ENCODE measurements at regions not wholly inside any gene's neighbourhood (a gene's known extent, or its start where the extent isn't known, plus 50 kb on each side); places are given as distances from the start of the nearest gene placed in this dataset.

GRCh38 chr4:128603081-128603480 is 206.4 kb upstream of the JADE1 start:
- WGBS, 2 experiments (ENCODE audit: insufficient coverage in 2 of 2), result no CpG with 5 or more reads among the region's 2 CpGs
- Histone ChIP-seq H3K4me1 (ENCODE audit: control insufficient read depth, insufficient read depth, low read length, poor library complexity, severe bottlenecking) (peaks cover 21% of the 10 kb centered on the region), H3K36me3 (ENCODE audit: control insufficient read depth, insufficient read depth, low read length) (no peaks in the 10 kb centered on the region), H3K9me3 (ENCODE audit: control insufficient read depth, low read length) (no peaks in the 10 kb centered on the region), H3K27ac (ENCODE audit: low read depth, low read length, severe bottlenecking) (no peak overlapping the region), H3K4me3 (ENCODE audit: extremely low read depth, insufficient read depth, low read length, poor library complexity, severe bottlenecking) (no peak overlapping the region)

GRCh38 chr4:128601991-128602695 is 207.4 kb upstream of the JADE1 start:
- no peaks in the 10 kb centered on the region for H3K36me3 ChIP-seq (ENCODE audit: control insufficient read depth, insufficient read depth, low read length)
- peaks cover 21% of the 10 kb centered on the region for H3K4me1 ChIP-seq (ENCODE audit: control insufficient read depth, insufficient read depth, low read length, poor library complexity, severe bottlenecking)
- H3K27ac ChIP-seq (ENCODE audit: low read depth, low read length, severe bottlenecking), result peak overlapping the region; percentile 60
- H3K9me3 ChIP-seq (ENCODE audit: control insufficient read depth, low read length), result no peaks in the 10 kb centered on the region
- 80 to 100% methylated on average over 1 of the region's 1 CpG for WGBS, 2 experiments (ENCODE audit: insufficient coverage in 2 of 2)
- no peak overlapping the region for H3K4me3 ChIP-seq (ENCODE audit: extremely low read depth, insufficient read depth, low read length, poor library complexity, severe bottlenecking)

DNA sequence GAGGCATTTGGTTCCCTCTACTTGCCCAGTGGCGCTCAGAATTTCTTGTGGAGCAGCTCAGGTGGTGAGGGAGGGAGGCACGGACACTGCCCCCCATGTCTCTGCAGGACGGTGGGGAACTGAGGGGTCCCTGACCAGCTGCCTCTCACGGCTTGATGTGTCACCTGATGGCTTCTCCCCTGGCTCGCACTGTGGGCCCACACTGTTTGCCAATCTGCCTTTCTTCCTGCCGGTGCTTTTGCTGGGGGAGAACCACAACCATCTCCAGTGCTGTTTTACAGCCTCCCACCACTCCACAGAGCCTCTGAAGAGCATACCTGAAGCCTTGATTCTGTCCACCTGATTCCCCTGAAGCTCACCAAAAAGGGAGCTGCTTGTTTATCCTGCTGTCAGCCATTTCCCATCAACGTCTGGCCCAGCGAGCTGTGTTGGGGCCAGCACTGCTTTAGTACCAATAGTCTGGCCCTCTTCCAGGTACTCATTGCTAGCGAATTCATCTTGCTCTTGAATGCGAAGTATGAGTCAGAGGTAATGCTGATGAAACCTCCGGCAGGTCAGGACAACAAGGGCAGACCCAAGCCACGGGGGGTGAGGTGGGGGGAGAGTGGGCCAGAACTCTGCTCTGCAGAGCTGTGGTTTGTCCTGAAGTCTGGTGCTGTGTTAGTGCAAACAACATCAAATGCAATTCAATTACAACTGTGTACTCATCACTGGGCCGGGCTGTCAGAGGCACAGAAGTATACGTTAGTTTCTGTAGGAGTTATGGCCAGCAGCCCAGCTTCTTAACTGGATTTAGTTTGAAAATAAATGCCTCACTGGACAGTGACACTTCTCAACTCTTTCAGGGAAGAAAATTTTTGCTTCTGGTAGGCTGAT is 208.3 kb upstream of the JADE1 start:
- no peaks in the 10 kb centered on the region for H3K36me3 ChIP-seq (ENCODE audit: control insufficient read depth, insufficient read depth, low read length)
- no peaks in the 10 kb centered on the region for H3K9me3 ChIP-seq (ENCODE audit: control insufficient read depth, low read length)
- peaks cover 21% of the 10 kb centered on the region for H3K4me1 ChIP-seq (ENCODE audit: control insufficient read depth, insufficient read depth, low read length, poor library complexity, severe bottlenecking)
- H3K4me3 ChIP-seq (ENCODE audit: extremely low read depth, insufficient read depth, low read length, poor library complexity, severe bottlenecking), result no peak overlapping the region
- WGBS, 2 experiments (ENCODE audit: insufficient coverage in 2 of 2), result 74 to 77% methylated on average over 9 to 12 of the region's 14 CpGs
- H3K27ac ChIP-seq (ENCODE audit: low read depth, low read length, severe bottlenecking), result peak overlapping the region; percentile 60

- 90 to 96% methylated on average over 2 to 3 of the region's 3 CpGs for WGBS, 2 experiments (ENCODE audit: insufficient coverage in 2 of 2)
- H3K27ac ChIP-seq (ENCODE audit: low read depth, low read length, severe bottlenecking), result no peak overlapping the region
- H3K36me3 ChIP-seq (ENCODE audit: control insufficient read depth, insufficient read depth, low read length), result no peaks in the 10 kb centered on the region
- peaks cover 21% of the 10 kb centered on the region for H3K4me1 ChIP-seq (ENCODE audit: control insufficient read depth, insufficient read depth, low read length, poor library complexity, severe bottlenecking)
- no peaks in the 10 kb centered on the region for H3K9me3 ChIP-seq (ENCODE audit: control insufficient read depth, low read length)
- H3K4me3 ChIP-seq (ENCODE audit: extremely low read depth, insufficient read depth, low read length, poor library complexity, severe bottlenecking), result no peak overlapping the region
These were observed 209.1 kb upstream of the JADE1 start for GRCh38 chr4:128600410-128600809.

DNA sequence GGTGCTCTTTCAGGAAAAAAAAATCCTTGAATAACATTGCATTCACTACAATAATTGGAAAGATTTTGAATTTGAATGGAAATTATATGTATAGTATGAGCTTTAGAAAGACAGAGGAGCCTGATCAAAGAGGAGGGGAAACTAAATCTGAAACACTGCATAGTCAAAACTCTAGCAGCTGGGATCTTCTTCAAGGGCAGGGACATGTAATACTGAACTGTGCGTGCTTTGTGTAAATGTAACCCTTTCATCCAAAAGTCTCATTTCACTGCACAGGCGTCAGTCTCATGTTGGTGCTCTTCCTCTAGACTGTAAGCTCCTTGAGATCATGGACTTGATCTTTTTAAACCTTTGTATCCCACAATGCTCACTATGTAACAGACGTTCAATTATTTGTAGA is 212.0 kb upstream of the JADE1 start:
- WGBS, 2 experiments (ENCODE audit: insufficient coverage in 2 of 2), result 96 to 100% methylated on average over 2 of the region's 3 CpGs
- H3K36me3 ChIP-seq (ENCODE audit: control insufficient read depth, insufficient read depth, low read length), result no peaks in the 10 kb centered on the region
- peaks cover 20% of the 10 kb centered on the region for H3K4me1 ChIP-seq (ENCODE audit: control insufficient read depth, insufficient read depth, low read length, poor library complexity, severe bottlenecking)
- peaks cover 6% of the 10 kb centered on the region for H3K9me3 ChIP-seq (ENCODE audit: control insufficient read depth, low read length)
- no peak overlapping the region for H3K4me3 ChIP-seq (ENCODE audit: extremely low read depth, insufficient read depth, low read length, poor library complexity, severe bottlenecking)
- H3K27ac ChIP-seq (ENCODE audit: low read depth, low read length, severe bottlenecking), result no peak overlapping the region

- Histone ChIP-seq H3K9me3 (ENCODE audit: control insufficient read depth, low read length) (peaks cover 6% of the 10 kb centered on the region), H3K27ac (ENCODE audit: low read depth, low read length, severe bottlenecking) (no peak overlapping the region), H3K4me3 (ENCODE audit: extremely low read depth, insufficient read depth, low read length, poor library complexity, severe bottlenecking) (no peak overlapping the region), H3K4me1 (ENCODE audit: control insufficient read depth, insufficient read depth, low read length, poor library complexity, severe bottlenecking) (peaks cover 13% of the 10 kb centered on the region), H3K36me3 (ENCODE audit: control insufficient read depth, insufficient read depth, low read length) (no peaks in the 10 kb centered on the region)
- WGBS, 2 experiments (ENCODE audit: insufficient coverage in 2 of 2), result 100% methylated on average over 1 to 2 of the region's 2 CpGs
These were observed 212.6 kb upstream of the JADE1 start for GRCh38 chr4:128596853-128597252.

DNA sequence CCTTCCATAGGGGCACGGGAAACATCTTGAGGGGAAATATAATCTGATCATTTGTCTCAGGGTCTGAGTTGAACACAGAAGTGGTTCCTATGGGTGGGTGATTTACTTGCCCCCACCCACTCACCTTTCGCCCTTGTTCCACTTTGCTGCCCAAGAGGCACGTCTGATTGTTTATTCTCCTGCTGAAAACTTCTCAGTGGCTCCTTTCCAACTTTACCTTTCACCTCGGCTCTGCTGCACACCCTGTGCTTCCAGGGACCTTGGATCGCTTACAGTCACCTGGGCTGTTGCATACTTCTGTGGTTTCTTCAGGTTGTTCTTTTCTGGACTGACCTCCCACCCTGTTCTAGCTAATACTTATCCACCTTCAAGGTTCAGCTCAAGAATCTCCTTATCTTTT is 213.4 kb upstream of the JADE1 start:
- H3K4me1 ChIP-seq (ENCODE audit: control insufficient read depth, insufficient read depth, low read length, poor library complexity, severe bottlenecking), result peaks cover 6% of the 10 kb centered on the region
- no peak overlapping the region for H3K4me3 ChIP-seq (ENCODE audit: extremely low read depth, insufficient read depth, low read length, poor library complexity, severe bottlenecking)
- no peak overlapping the region for H3K27ac ChIP-seq (ENCODE audit: low read depth, low read length, severe bottlenecking)
- 93% methylated on average over 2 to 5 of the region's 5 CpGs for WGBS, 2 experiments (ENCODE audit: insufficient coverage in 2 of 2)
- peaks cover 6% of the 10 kb centered on the region for H3K9me3 ChIP-seq (ENCODE audit: control insufficient read depth, low read length)
- H3K36me3 ChIP-seq (ENCODE audit: control insufficient read depth, insufficient read depth, low read length), result no peaks in the 10 kb centered on the region

DNA sequence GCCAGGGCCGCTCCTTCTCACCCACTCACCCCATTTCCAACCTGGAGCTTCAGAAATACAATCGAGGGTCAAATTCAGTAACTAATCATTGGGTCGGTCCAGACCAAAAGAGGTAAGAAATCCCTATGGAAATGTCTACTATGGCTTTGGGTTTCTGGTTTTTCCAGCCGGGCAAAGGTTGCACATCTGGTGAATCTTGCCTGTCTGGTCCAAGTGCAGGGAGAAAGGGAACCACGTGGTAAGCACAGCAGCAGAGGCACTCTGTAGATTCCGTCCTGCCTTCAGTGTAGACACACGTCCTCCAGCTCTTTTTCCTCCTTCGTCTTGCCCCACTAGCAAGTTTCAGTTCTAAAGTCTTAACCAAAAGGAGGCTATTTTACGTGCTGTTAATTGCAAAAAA is 218.0 kb upstream of the JADE1 start:
- WGBS, 2 experiments (ENCODE audit: insufficient coverage in 2 of 2), result 86 to 90% methylated on average over 5 to 6 of the region's 9 CpGs
- H3K36me3 ChIP-seq (ENCODE audit: control insufficient read depth, insufficient read depth, low read length), result no peaks in the 10 kb centered on the region
- H3K4me1 ChIP-seq (ENCODE audit: control insufficient read depth, insufficient read depth, low read length, poor library complexity, severe bottlenecking), result no peaks in the 10 kb centered on the region
- peaks cover 6% of the 10 kb centered on the region for H3K9me3 ChIP-seq (ENCODE audit: control insufficient read depth, low read length)
- H3K4me3 ChIP-seq (ENCODE audit: extremely low read depth, insufficient read depth, low read length, poor library complexity, severe bottlenecking), result no peak overlapping the region
- H3K27ac ChIP-seq (ENCODE audit: low read depth, low read length, severe bottlenecking), result no peak overlapping the region

DNA sequence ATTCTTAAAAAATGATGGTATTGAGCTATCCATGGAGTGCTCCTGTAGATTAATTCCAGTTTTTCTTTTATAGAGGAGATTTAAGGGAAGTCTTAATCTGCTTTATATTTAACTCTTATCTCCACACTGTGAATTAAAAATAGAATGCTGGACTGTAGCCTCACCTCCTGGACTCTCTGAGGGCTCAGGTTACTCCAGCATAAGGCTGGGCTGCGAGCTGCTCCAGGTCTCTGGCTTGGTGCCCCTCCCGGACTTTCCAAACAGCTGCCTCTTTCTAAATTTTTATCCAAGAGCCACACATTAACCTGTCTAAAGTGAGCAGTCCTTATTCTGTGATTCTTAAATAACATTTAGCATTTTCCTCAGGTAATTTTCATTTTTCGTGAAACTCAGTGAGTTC is 218.7 kb upstream of the JADE1 start:
- no peak overlapping the region for H3K27ac ChIP-seq (ENCODE audit: low read depth, low read length, severe bottlenecking)
- peaks cover 6% of the 10 kb centered on the region for H3K9me3 ChIP-seq (ENCODE audit: control insufficient read depth, low read length)
- H3K4me1 ChIP-seq (ENCODE audit: control insufficient read depth, insufficient read depth, low read length, poor library complexity, severe bottlenecking), result no peaks in the 10 kb centered on the region
- no peaks in the 10 kb centered on the region for H3K36me3 ChIP-seq (ENCODE audit: control insufficient read depth, insufficient read depth, low read length)
- 83 to 95% methylated on average over 2 to 3 of the region's 3 CpGs for WGBS, 2 experiments (ENCODE audit: insufficient coverage in 2 of 2)
- H3K4me3 ChIP-seq (ENCODE audit: extremely low read depth, insufficient read depth, low read length, poor library complexity, severe bottlenecking), result no peak overlapping the region

DNA sequence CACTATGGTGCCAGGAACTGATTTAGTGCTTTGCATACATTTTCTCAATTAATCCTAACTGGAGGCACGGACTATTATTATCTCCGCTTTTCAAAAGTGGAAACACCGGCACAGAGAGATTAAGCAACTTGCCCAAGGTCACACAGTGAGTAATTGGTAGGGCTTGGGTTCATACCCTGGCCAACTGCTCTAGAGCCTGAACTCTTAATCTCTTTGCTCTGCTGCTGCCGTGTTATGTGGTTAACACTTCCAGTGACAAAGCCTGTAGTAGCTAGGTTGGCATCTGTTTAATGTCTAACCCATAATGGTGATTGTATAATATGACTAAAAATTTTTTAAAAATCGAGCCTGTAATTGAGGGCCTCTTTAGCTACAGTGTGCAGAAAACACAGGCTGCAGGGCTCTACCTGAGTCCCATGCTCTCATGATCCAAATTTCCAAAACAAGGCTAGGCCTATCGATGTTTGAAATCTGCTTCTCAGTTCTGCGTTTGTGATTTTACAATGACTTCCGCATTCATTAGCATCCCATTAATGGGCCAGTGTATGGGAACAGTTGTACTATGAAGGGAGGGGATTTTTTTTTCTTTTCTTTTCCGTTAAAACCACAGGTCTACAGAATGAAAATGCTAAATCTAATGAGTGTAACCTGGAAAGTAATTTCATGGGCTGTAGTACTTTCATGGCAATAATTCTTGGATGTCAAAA is 219.3 kb upstream of the JADE1 start:
- Histone ChIP-seq H3K4me3 (ENCODE audit: extremely low read depth, insufficient read depth, low read length, poor library complexity, severe bottlenecking) (no peak overlapping the region), H3K9me3 (ENCODE audit: control insufficient read depth, low read length) (peaks cover 6% of the 10 kb centered on the region), H3K36me3 (ENCODE audit: control insufficient read depth, insufficient read depth, low read length) (no peaks in the 10 kb centered on the region), H3K27ac (ENCODE audit: low read depth, low read length, severe bottlenecking) (no peak overlapping the region), H3K4me1 (ENCODE audit: control insufficient read depth, insufficient read depth, low read length, poor library complexity, severe bottlenecking) (no peaks in the 10 kb centered on the region)
- WGBS, 2 experiments (ENCODE audit: insufficient coverage in 2 of 2), result 96 to 100% methylated on average over 4 to 5 of the region's 9 CpGs
